SJCRH30 (cell line): ENCODE measurements at regions not wholly inside any gene's neighbourhood (a gene's known extent, or its start where the extent isn't known, plus 50 kb on each side); places are given as distances from the start of the nearest gene placed in this dataset.
A peak's percentile ranks its signal among the peaks of the same experiment; 100 is the strongest.

Experiments used
- DNase-seq, 2 experiments: peaks; one replicate each; pipeline ENCODE4 v3.0.0-alpha.2; 2015 to 2020
- H3K27ac ChIP-seq: fragments of 250-450 bp; sonication (Bioruptor Pico); 2 replicates; pipeline ENCODE4 v1.5.1; 2020; ENCODE audit warnings: mild to moderate bottlenecking, moderate library complexity
- H3K27me3 ChIP-seq: fragments of 250-450 bp; sonication (Bioruptor Pico); 2 replicates; pipeline ENCODE4 v1.5.1; 2020; ENCODE audit warnings: mild to moderate bottlenecking, moderate library complexity
- H3K36me3 ChIP-seq: fragments of 250-450 bp; sonication (Bioruptor Pico); 2 replicates; pipeline ENCODE4 v1.5.1; 2020; ENCODE audit warnings: mild to moderate bottlenecking, moderate library complexity
- H3K4me1 ChIP-seq: fragments of 250-450 bp; sonication (Bioruptor Pico); 2 replicates; pipeline ENCODE4 v1.5.1; 2020; ENCODE audit warnings: mild to moderate bottlenecking, moderate library complexity
- H3K4me3 ChIP-seq: fragments of 250-450 bp; sonication (Bioruptor Pico); 2 replicates; pipeline ENCODE4 v1.5.1; 2020; ENCODE audit warnings: mild to moderate bottlenecking, moderate library complexity
- H3K9me3 ChIP-seq: fragments of 250-450 bp; sonication (Bioruptor Pico); replicated peaks from 2 replicates; pipeline ENCODE4 v1.5.1; 2020; ENCODE audit warnings: mild to moderate bottlenecking, moderate library complexity

- no peak overlapping the region for H3K27ac ChIP-seq
- no peaks in the 10 kb centered on the region for H3K36me3 ChIP-seq
- no peaks in the 10 kb centered on the region for H3K4me1 ChIP-seq
- H3K9me3 ChIP-seq = no peaks in the 10 kb centered on the region
- H3K27me3 ChIP-seq = no peaks in the 10 kb centered on the region
- H3K4me3 ChIP-seq = no peak overlapping the region
- peak in 1 of 2 experiments; percentile 17 for DNase-seq
Observed at GRCh38 chr2:173791502-173791901, 173.7 kb downstream of the SP3 start.

GRCh38 chr2:173792166-173792565 lies 173.0 kb downstream of the SP3 start:
- no peaks in the 10 kb centered on the region for H3K9me3 ChIP-seq

GRCh38 chr2:173792741-173793140 lies 172.4 kb downstream of the SP3 start:
- Histone ChIP-seq H3K4me1 (no peaks in the 10 kb centered on the region), H3K27ac (no peak overlapping the region), H3K36me3 (no peaks in the 10 kb centered on the region), H3K4me3 (no peak overlapping the region), H3K27me3 (no peaks in the 10 kb centered on the region), H3K9me3 (no peaks in the 10 kb centered on the region)
- DNase-seq = no peak

More at GRCh38 chr2:173792166-173792565, 173.0 kb downstream of the SP3 start:
- Histone ChIP-seq H3K4me1 (no peaks in the 10 kb centered on the region), H3K4me3 (no peak overlapping the region), H3K27me3 (no peaks in the 10 kb centered on the region), H3K36me3 (no peaks in the 10 kb centered on the region), H3K27ac (no peak overlapping the region)
- DNase-seq = no peak

GRCh38 chr2:173793709-173794565 lies 171.2 kb downstream of the SP3 start:
- Histone ChIP-seq H3K36me3 (no peaks in the 10 kb centered on the region), H3K4me1 (no peaks in the 10 kb centered on the region), H3K27ac (no peak overlapping the region), H3K4me3 (no peak overlapping the region), H3K27me3 (no peaks in the 10 kb centered on the region), H3K9me3 (no peaks in the 10 kb centered on the region)
- no peak for DNase-seq

- Histone ChIP-seq H3K4me3 (no peak overlapping the region), H3K27ac (no peak overlapping the region), H3K27me3 (no peaks in the 10 kb centered on the region), H3K9me3 (no peaks in the 10 kb centered on the region), H3K36me3 (no peaks in the 10 kb centered on the region), H3K4me1 (no peaks in the 10 kb centered on the region)
- DNase-seq = no peak
Observed at GRCh38 chr2:173797586-173798263, 167.4 kb downstream of the SP3 start.

GRCh38 chr2:173802518-173802917 lies 162.7 kb downstream of the SP3 start:
- no peaks in the 10 kb centered on the region; the same call in 1 of the 2 replicates for H3K9me3 ChIP-seq
- no peak overlapping the region for H3K4me3 ChIP-seq
- no peaks in the 10 kb centered on the region for H3K4me1 ChIP-seq
- no peak overlapping the region for H3K27ac ChIP-seq
- no peak for DNase-seq
- no peaks in the 10 kb centered on the region for H3K27me3 ChIP-seq
- no peaks in the 10 kb centered on the region for H3K36me3 ChIP-seq

GRCh38 chr2:173803449-173803848 lies 161.7 kb downstream of the SP3 start:
- H3K4me3 ChIP-seq = no peak overlapping the region
- H3K27ac ChIP-seq = no peak overlapping the region
- H3K36me3 ChIP-seq = no peaks in the 10 kb centered on the region
- DNase-seq = no peak
- H3K4me1 ChIP-seq = no peaks in the 10 kb centered on the region
- H3K27me3 ChIP-seq = no peaks in the 10 kb centered on the region
- no peaks in the 10 kb centered on the region; the same call in 1 of the 2 replicates for H3K9me3 ChIP-seq

- no peaks in the 10 kb centered on the region for H3K4me1 ChIP-seq
- H3K27me3 ChIP-seq = no peaks in the 10 kb centered on the region
- H3K9me3 ChIP-seq = no peaks in the 10 kb centered on the region; the same call in 1 of the 2 replicates
- DNase-seq = no peak
- H3K36me3 ChIP-seq = no peaks in the 10 kb centered on the region
- no peak overlapping the region for H3K27ac ChIP-seq
- H3K4me3 ChIP-seq = no peak overlapping the region
Observed at GRCh38 chr2:173806761-173807160, 158.4 kb downstream of the SP3 start.

GRCh38 chr2:173808718-173809117 lies 156.5 kb downstream of the SP3 start:
- H3K36me3 ChIP-seq = no peaks in the 10 kb centered on the region
- H3K9me3 ChIP-seq = no peaks in the 10 kb centered on the region; the same call in 1 of the 2 replicates
- H3K27me3 ChIP-seq = no peaks in the 10 kb centered on the region
- H3K4me3 ChIP-seq = no peak overlapping the region
- DNase-seq = no peak
- H3K4me1 ChIP-seq = no peaks in the 10 kb centered on the region
- no peak overlapping the region for H3K27ac ChIP-seq

- H3K4me3 ChIP-seq = no peak overlapping the region
- H3K36me3 ChIP-seq = no peaks in the 10 kb centered on the region
- H3K4me1 ChIP-seq = no peaks in the 10 kb centered on the region
- H3K9me3 ChIP-seq = no peaks in the 10 kb centered on the region
- no peaks in the 10 kb centered on the region for H3K27me3 ChIP-seq
- no peak for DNase-seq
- no peak overlapping the region for H3K27ac ChIP-seq
Observed at GRCh38 chr2:173812321-173812720, 152.9 kb downstream of the SP3 start.

GRCh38 chr2:173814306-173814705 lies 150.9 kb downstream of the SP3 start:
- Histone ChIP-seq H3K27ac (no peak overlapping the region), H3K9me3 (no peaks in the 10 kb centered on the region), H3K4me1 (no peaks in the 10 kb centered on the region), H3K36me3 (no peaks in the 10 kb centered on the region), H3K27me3 (no peaks in the 10 kb centered on the region), H3K4me3 (no peak overlapping the region)
- DNase-seq = no peak

- DNase-seq = no peak
- no peaks in the 10 kb centered on the region for H3K27me3 ChIP-seq
Observed at GRCh38 chr2:173815772-173816171, 149.4 kb downstream of the SP3 start.

GRCh38 chr2:173817582-173817981 lies 147.6 kb downstream of the SP3 start:
- H3K27ac ChIP-seq = no peak overlapping the region
- H3K27me3 ChIP-seq = no peaks in the 10 kb centered on the region
- H3K4me1 ChIP-seq = no peaks in the 10 kb centered on the region
- no peak for DNase-seq
- no peaks in the 10 kb centered on the region for H3K9me3 ChIP-seq
- H3K4me3 ChIP-seq = no peak overlapping the region
- H3K36me3 ChIP-seq = no peaks in the 10 kb centered on the region

More at GRCh38 chr2:173815772-173816171, 149.4 kb downstream of the SP3 start:
- H3K4me3 ChIP-seq = no peak overlapping the region
- no peaks in the 10 kb centered on the region for H3K36me3 ChIP-seq
- no peaks in the 10 kb centered on the region for H3K4me1 ChIP-seq
- no peak overlapping the region for H3K27ac ChIP-seq
- no peaks in the 10 kb centered on the region for H3K9me3 ChIP-seq

- Histone ChIP-seq H3K27me3 (no peaks in the 10 kb centered on the region), H3K9me3 (no peaks in the 10 kb centered on the region), H3K4me3 (no peak overlapping the region), H3K36me3 (no peaks in the 10 kb centered on the region), H3K27ac (no peak overlapping the region), H3K4me1 (no peaks in the 10 kb centered on the region)
- no peak for DNase-seq
Observed at GRCh38 chr2:173818285-173818684, 146.9 kb downstream of the SP3 start.

GRCh38 chr2:173819852-173820251 lies 145.3 kb downstream of the SP3 start:
- Histone ChIP-seq H3K9me3 (no peaks in the 10 kb centered on the region), H3K36me3 (no peaks in the 10 kb centered on the region), H3K27ac (no peak overlapping the region), H3K4me3 (no peak overlapping the region), H3K4me1 (no peaks in the 10 kb centered on the region), H3K27me3 (no peaks in the 10 kb centered on the region)
- DNase-seq = no peak
